IPS-18a (cell line): ENCODE measurements at regions not wholly inside any gene's neighbourhood (a gene's known extent, or its start where the extent isn't known, plus 50 kb on each side); places are given as distances from the start of the nearest gene placed in this dataset.

Experiments
- H3K27ac ChIP-seq: one replicate; pipeline ENCODE4 v1.5.1; 2013; ENCODE audit warnings: low read length
- H3K27me3 ChIP-seq: one replicate; pipeline ENCODE4 v1.6.1; 2013; ENCODE audit warnings: mild to moderate bottlenecking, low read length; ENCODE audit not compliant: control insufficient read depth, insufficient read depth
- H3K36me3 ChIP-seq: one replicate; pipeline ENCODE4 v1.6.1; 2013; ENCODE audit warnings: low read depth, low read length; ENCODE audit not compliant: control insufficient read depth
- H3K4me1 ChIP-seq: one replicate; pipeline ENCODE4 v1.6.1; 2013; ENCODE audit warnings: low read depth, low read length; ENCODE audit not compliant: control insufficient read depth
- H3K4me3 ChIP-seq: one replicate; pipeline ENCODE4 v1.5.1; 2013; ENCODE audit warnings: low read length
- H3K9ac ChIP-seq: one replicate; pipeline ENCODE4 v1.6.1; 2013; ENCODE audit warnings: mild to moderate bottlenecking, low read length, moderate library complexity
- H3K9me3 ChIP-seq: one replicate; pipeline ENCODE4 v1.6.1; 2013; ENCODE audit warnings: low read depth, low read length; ENCODE audit not compliant: control insufficient read depth

- H3K9me3 ChIP-seq: no peaks in the 10 kb centered on the region
- H3K4me1 ChIP-seq: peaks cover 6% of the 10 kb centered on the region
- H3K9ac ChIP-seq: no peak overlapping the region
- H3K27ac ChIP-seq: no peak overlapping the region
- no peak overlapping the region for H3K4me3 ChIP-seq
- no peaks in the 10 kb centered on the region for H3K27me3 ChIP-seq
- H3K36me3 ChIP-seq: no peaks in the 10 kb centered on the region
Observed at GRCh38 chr1:168437821-168438220, 106.0 kb downstream of the XCL2 start.

GRCh38 chr1:168435439-168435838, 108.4 kb downstream of the XCL2 start:
- Histone ChIP-seq H3K4me3 (no peak overlapping the region), H3K4me1 (peaks cover 6% of the 10 kb centered on the region), H3K36me3 (no peaks in the 10 kb centered on the region), H3K27me3 (no peaks in the 10 kb centered on the region), H3K9ac (no peak overlapping the region), H3K27ac (no peak overlapping the region), H3K9me3 (no peaks in the 10 kb centered on the region)

GRCh38 chr1:168433238-168433637, 110.6 kb downstream of the XCL2 start:
- H3K27me3 ChIP-seq: no peaks in the 10 kb centered on the region
- no peak overlapping the region for H3K4me3 ChIP-seq
- no peak overlapping the region for H3K9ac ChIP-seq
- no peaks in the 10 kb centered on the region for H3K9me3 ChIP-seq
- peaks cover 6% of the 10 kb centered on the region for H3K4me1 ChIP-seq
- no peaks in the 10 kb centered on the region for H3K36me3 ChIP-seq
- H3K27ac ChIP-seq: no peak overlapping the region

- Histone ChIP-seq H3K4me3 (no peak overlapping the region), H3K27ac (no peak overlapping the region), H3K9me3 (no peaks in the 10 kb centered on the region), H3K9ac (no peak overlapping the region), H3K36me3 (no peaks in the 10 kb centered on the region), H3K27me3 (no peaks in the 10 kb centered on the region), H3K4me1 (peaks cover 12% of the 10 kb centered on the region)
Observed at GRCh38 chr1:168431882-168432281, 111.9 kb downstream of the XCL2 start.

GRCh38 chr1:168430321-168430720, 113.5 kb downstream of the XCL2 start:
- no peaks in the 10 kb centered on the region for H3K9me3 ChIP-seq

GRCh38 chr1:168428063-168428731, 115.6 kb downstream of the XCL2 start:
- Histone ChIP-seq H3K27me3 (no peaks in the 10 kb centered on the region), H3K36me3 (no peaks in the 10 kb centered on the region), H3K4me3 (no peak overlapping the region), H3K4me1 (peaks cover 12% of the 10 kb centered on the region), H3K9me3 (no peaks in the 10 kb centered on the region), H3K9ac (no peak overlapping the region), H3K27ac (no peak overlapping the region)

More at GRCh38 chr1:168430321-168430720, 113.5 kb downstream of the XCL2 start:
- Histone ChIP-seq H3K4me3 (no peak overlapping the region), H3K9ac (no peak overlapping the region), H3K27me3 (no peaks in the 10 kb centered on the region), H3K36me3 (no peaks in the 10 kb centered on the region), H3K4me1 (peaks cover 12% of the 10 kb centered on the region), H3K27ac (no peak overlapping the region)

GRCh38 chr1:168427051-168427450, 116.7 kb downstream of the XCL2 start:
- H3K4me1 ChIP-seq: peaks cover 12% of the 10 kb centered on the region
- no peaks in the 10 kb centered on the region for H3K27me3 ChIP-seq
- H3K27ac ChIP-seq: no peak overlapping the region
- no peak overlapping the region for H3K4me3 ChIP-seq
- no peaks in the 10 kb centered on the region for H3K9me3 ChIP-seq
- no peaks in the 10 kb centered on the region for H3K36me3 ChIP-seq
- H3K9ac ChIP-seq: no peak overlapping the region

- H3K9ac ChIP-seq: no peak overlapping the region
- H3K4me1 ChIP-seq: peaks cover 12% of the 10 kb centered on the region
- H3K4me3 ChIP-seq: no peak overlapping the region
- no peaks in the 10 kb centered on the region for H3K36me3 ChIP-seq
- H3K27me3 ChIP-seq: no peaks in the 10 kb centered on the region
- H3K9me3 ChIP-seq: no peaks in the 10 kb centered on the region
- no peak overlapping the region for H3K27ac ChIP-seq
Observed at GRCh38 chr1:168424281-168424680, 119.5 kb downstream of the XCL2 start.

GRCh38 chr1:168422203-168422847, 121.5 kb downstream of the XCL2 start:
- no peak overlapping the region for H3K4me3 ChIP-seq
- no peak overlapping the region for H3K27ac ChIP-seq
- no peaks in the 10 kb centered on the region for H3K9me3 ChIP-seq
- no peaks in the 10 kb centered on the region for H3K36me3 ChIP-seq
- no peaks in the 10 kb centered on the region for H3K27me3 ChIP-seq
- no peaks in the 10 kb centered on the region for H3K4me1 ChIP-seq
- H3K9ac ChIP-seq: no peak overlapping the region

GRCh38 chr1:168421399-168422004, 122.3 kb downstream of the XCL2 start:
- Histone ChIP-seq H3K27ac (no peak overlapping the region), H3K9ac (no peak overlapping the region), H3K4me3 (no peak overlapping the region), H3K27me3 (no peaks in the 10 kb centered on the region), H3K9me3 (no peaks in the 10 kb centered on the region), H3K4me1 (no peaks in the 10 kb centered on the region), H3K36me3 (no peaks in the 10 kb centered on the region)

GRCh38 chr1:168420177-168420576, 123.6 kb downstream of the XCL2 start:
- H3K4me3 ChIP-seq: no peak overlapping the region
- no peak overlapping the region for H3K9ac ChIP-seq
- no peaks in the 10 kb centered on the region for H3K9me3 ChIP-seq
- no peak overlapping the region for H3K27ac ChIP-seq
- H3K36me3 ChIP-seq: no peaks in the 10 kb centered on the region
- H3K27me3 ChIP-seq: no peaks in the 10 kb centered on the region
- H3K4me1 ChIP-seq: no peaks in the 10 kb centered on the region

- H3K27me3 ChIP-seq: no peaks in the 10 kb centered on the region
Observed at GRCh38 chr1:168419736-168420135, 124.1 kb downstream of the XCL2 start.

More at GRCh38 chr1:168419736-168420135, 124.1 kb downstream of the XCL2 start:
- H3K27ac ChIP-seq: no peak overlapping the region
- no peaks in the 10 kb centered on the region for H3K4me1 ChIP-seq
- no peaks in the 10 kb centered on the region for H3K36me3 ChIP-seq
- H3K9ac ChIP-seq: no peak overlapping the region
- no peaks in the 10 kb centered on the region for H3K9me3 ChIP-seq
- H3K4me3 ChIP-seq: no peak overlapping the region
